ENCODE measurements at regions not wholly inside any gene's neighbourhood (a gene's known extent, or its start where the extent isn't known, plus 50 kb on each side); places are given as distances from the start of the nearest gene placed in this dataset.

GRCh38 chr17:77456271-77456950 is 315.6 kb downstream of the SEC14L1 start:
- no peak overlapping the region for H3K4me3 ChIP-seq (ENCODE audit: low read length)
- no peak for TF ChIP-seq CTCF (conservative IDR thresholded peaks at IDR 0.05; ENCODE audit: low read depth, low read length)
- DNase-seq (ENCODE audit: low read depth) = no peak

- TF ChIP-seq CTCF (conservative IDR thresholded peaks at IDR 0.05; ENCODE audit: low read depth, low read length) = no peak
- no peak overlapping the region for H3K4me3 ChIP-seq (ENCODE audit: low read length)
- DNase-seq (ENCODE audit: low read depth) = no peak
These were observed 316.3 kb downstream of the SEC14L1 start for GRCh38 chr17:77456951-77457548.

- no peak for DNase-seq (ENCODE audit: low read depth)
- H3K4me3 ChIP-seq (ENCODE audit: low read length) = no peak overlapping the region
- TF ChIP-seq CTCF (conservative IDR thresholded peaks at IDR 0.05; ENCODE audit: low read depth, low read length) = no peak
These were observed 316.9 kb downstream of the SEC14L1 start for GRCh38 chr17:77457572-77458201.

- H3K4me3 ChIP-seq (ENCODE audit: low read length) = no peak overlapping the region
- DNase-seq (ENCODE audit: low read depth) = no peak
- no peak for TF ChIP-seq CTCF (conservative IDR thresholded peaks at IDR 0.05; ENCODE audit: low read depth, low read length)
These were observed 317.6 kb downstream of the SEC14L1 start for GRCh38 chr17:77458202-77459017.

GRCh38 chr17:77459018-77459755 is 318.4 kb downstream of the SEC14L1 start:
- no peak for DNase-seq (ENCODE audit: low read depth)
- H3K4me3 ChIP-seq (ENCODE audit: low read length) = no peak overlapping the region

More at GRCh38 chr17:77459018-77459755, 318.4 kb downstream of the SEC14L1 start:
- no peak for TF ChIP-seq CTCF (conservative IDR thresholded peaks at IDR 0.05; ENCODE audit: low read depth, low read length)
